Gastroesophageal sphincter (tissue), 4 donors: ENCODE measurements at regions not wholly inside any gene's neighbourhood (a gene's known extent, or its start where the extent isn't known, plus 50 kb on each side); places are given as distances from the start of the nearest gene placed in this dataset.

ENCODE experiments used
- ATAC-seq: fragments of 150-250 bp; one replicate; pipeline ENCODE4 v1.9.1; 2016; ENCODE audit warnings: mild to moderate bottlenecking, moderate library complexity
- H3K27ac ChIP-seq, 4 donors: fragments of 200-600 bp; sonication (generic) in 3 of 4; 1 replicate in 3 of 4; 2 replicates in 1 of 4; pipeline ENCODE4 v1.5.1; 2016 to 2019
- H3K27me3 ChIP-seq: fragments of 200-600 bp; sonication (generic); one replicate; pipeline ENCODE4 v1.5.1; 2019
- H3K36me3 ChIP-seq, 2 donors: fragments of 200-600 bp; sonication (generic); one replicate each; pipeline ENCODE4 v1.5.1; 2019; ENCODE audit warnings: control low read depth in 1 of 2
- H3K4me1 ChIP-seq, 3 donors: fragments of 200-600 bp; sonication (generic); 1 replicate in 2 of 3; 2 replicates in 1 of 3; pipeline ENCODE4 v1.5.1; 2016 to 2019; ENCODE audit warnings: control low read depth in 2 of 3
- H3K4me3 ChIP-seq, 2 donors: fragments of 200-600 bp; sonication (generic); one replicate each; pipeline ENCODE4 v1.5.1; 2019; ENCODE audit warnings: mild to moderate bottlenecking in 1 of 2, moderate library complexity in 1 of 2
- H3K9me3 ChIP-seq, 3 donors: fragments of 200-600 bp; sonication (generic); one replicate each; pipeline ENCODE4 v1.5.1; 2017 to 2019; ENCODE audit warnings: control low read depth in 2 of 3
- EP300 ChIP-seq: sonication (generic); formaldehyde crosslinking; IDR thresholded peaks from one replicate; pipeline ENCODE4 v1.6.1; 2017; ENCODE audit warnings: antibody characterized with exemption, mild to moderate bottlenecking
- POLR2A ChIP-seq, 2 donors: fragments of 450-650 bp; IDR thresholded peaks; one replicate each; pipeline ENCODE4 v1.6.1; 2017; ENCODE audit warnings: antibody characterized with exemption in 2 of 2, mild to moderate bottlenecking in 2 of 2, moderate library complexity in 1 of 2
- POLR2AphosphoS5 ChIP-seq: sonication (generic); formaldehyde crosslinking; IDR thresholded peaks from one replicate; pipeline ENCODE4 v1.6.1; 2017; ENCODE audit warnings: antibody characterized with exemption
- WGBS, 2 donors: methylation state at CpG; one replicate each; pipeline ENCODE4 v1.1.5; 2018; ENCODE audit warnings: low coverage in 1 of 2; 5-methylcytosine and 5-hydroxymethylcytosine counted together
- TF ChIP-seq, protein P1 (sequence below), 4 experiments: fragments of 200-600 bp in 2 of 4; fragments of 450-650 bp in 2 of 4; sonication (generic) in 1 of 4; IDR thresholded peaks; one replicate each; pipeline ENCODE4 v1.5.1; 2017 to 2019; ENCODE audit warnings: antibody characterized with exemption in 4 of 4, mild to moderate bottlenecking in 2 of 4, moderate library complexity in 2 of 4

DNA sequence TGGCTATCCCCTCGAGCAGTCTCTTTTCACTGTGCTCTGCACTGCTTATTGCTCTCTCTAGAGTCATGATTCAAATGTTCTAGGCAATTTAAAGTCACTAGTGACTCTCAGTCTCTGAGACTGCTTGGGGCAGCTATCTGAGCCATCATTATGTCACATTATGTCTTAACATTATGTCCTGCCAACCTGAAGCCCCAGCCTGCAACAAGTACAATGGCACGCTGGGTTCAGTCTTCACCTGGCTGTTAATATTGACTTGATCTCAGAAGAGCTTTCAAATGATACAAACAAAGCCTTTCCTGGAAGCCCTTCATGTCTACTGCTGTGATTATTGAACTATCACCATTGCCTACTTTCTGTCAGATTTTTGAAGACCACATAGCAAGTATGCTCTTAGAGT, 128.1 kb upstream of the GRM7 start:
- Histone ChIP-seq H3K4me1 (no peaks in the 10 kb centered on the region), H3K9me3 (no peaks in the 10 kb centered on the region), H3K36me3 (no peaks in the 10 kb centered on the region), H3K27me3 (no peaks in the 10 kb centered on the region), H3K4me3 (no peak overlapping the region), H3K27ac (no peak overlapping the region)
- 86 to 94% methylated on average over 2 of the region's 2 CpGs for WGBS, 2 donors
- TF ChIP-seq POLR2A (IDR thresholded peaks at IDR 0.05): no peak
- TF ChIP-seq EP300: no peak
- TF ChIP-seq, protein P1, sequence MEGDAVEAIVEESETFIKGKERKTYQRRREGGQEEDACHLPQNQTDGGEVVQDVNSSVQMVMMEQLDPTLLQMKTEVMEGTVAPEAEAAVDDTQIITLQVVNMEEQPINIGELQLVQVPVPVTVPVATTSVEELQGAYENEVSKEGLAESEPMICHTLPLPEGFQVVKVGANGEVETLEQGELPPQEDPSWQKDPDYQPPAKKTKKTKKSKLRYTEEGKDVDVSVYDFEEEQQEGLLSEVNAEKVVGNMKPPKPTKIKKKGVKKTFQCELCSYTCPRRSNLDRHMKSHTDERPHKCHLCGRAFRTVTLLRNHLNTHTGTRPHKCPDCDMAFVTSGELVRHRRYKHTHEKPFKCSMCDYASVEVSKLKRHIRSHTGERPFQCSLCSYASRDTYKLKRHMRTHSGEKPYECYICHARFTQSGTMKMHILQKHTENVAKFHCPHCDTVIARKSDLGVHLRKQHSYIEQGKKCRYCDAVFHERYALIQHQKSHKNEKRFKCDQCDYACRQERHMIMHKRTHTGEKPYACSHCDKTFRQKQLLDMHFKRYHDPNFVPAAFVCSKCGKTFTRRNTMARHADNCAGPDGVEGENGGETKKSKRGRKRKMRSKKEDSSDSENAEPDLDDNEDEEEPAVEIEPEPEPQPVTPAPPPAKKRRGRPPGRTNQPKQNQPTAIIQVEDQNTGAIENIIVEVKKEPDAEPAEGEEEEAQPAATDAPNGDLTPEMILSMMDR (IDR thresholded peaks at IDR 0.05): no peak
- TF ChIP-seq POLR2AphosphoS5: no peak
- no peak for ATAC-seq

DNA sequence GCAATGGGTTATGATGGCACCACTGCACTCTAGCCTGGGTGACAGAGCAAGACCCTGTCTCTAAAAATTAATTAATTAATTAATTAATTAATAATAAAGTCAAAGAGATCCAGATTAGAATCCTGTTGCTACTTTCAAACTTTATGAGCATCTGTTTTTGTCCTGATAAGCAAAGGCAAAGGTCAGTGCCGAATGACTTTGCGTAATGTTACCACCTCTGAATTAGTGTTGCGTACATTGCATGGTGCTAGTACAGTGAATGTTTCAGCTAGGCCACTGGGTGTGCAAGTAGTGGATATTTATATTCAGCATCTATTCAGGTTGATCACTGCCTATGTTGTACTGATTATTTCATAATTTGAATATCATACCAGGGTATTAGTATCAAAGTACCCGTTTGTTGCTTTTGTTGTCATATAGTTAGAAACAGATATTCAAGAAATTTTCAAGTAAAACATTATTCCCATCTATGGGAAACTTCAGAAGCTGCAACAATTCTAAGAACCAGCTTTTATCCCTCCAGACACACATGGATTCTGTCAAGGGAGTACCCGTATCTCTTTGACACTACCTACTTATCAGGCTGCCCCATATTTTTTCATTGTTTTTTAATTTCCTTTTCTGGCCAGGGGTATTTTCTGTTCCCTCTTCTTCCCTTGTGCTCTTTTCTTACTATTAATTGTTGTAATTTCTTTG, 127.1 kb upstream of the GRM7 start:
- no peaks in the 10 kb centered on the region for H3K9me3 ChIP-seq
- no peak overlapping the region for H3K4me3 ChIP-seq
- no peaks in the 10 kb centered on the region for H3K36me3 ChIP-seq
- H3K27me3 ChIP-seq: no peaks in the 10 kb centered on the region
- TF ChIP-seq, protein P1 (IDR thresholded peaks at IDR 0.05): no peak
- TF ChIP-seq EP300 (no peak), POLR2A (IDR thresholded peaks at IDR 0.05) (no peak), POLR2AphosphoS5 (no peak)
- WGBS, 2 donors: 85 to 88% methylated on average over 5 of the region's 5 CpGs
- no peaks in the 10 kb centered on the region for H3K4me1 ChIP-seq
- no peak for ATAC-seq
- H3K27ac ChIP-seq: no peak overlapping the region

DNA sequence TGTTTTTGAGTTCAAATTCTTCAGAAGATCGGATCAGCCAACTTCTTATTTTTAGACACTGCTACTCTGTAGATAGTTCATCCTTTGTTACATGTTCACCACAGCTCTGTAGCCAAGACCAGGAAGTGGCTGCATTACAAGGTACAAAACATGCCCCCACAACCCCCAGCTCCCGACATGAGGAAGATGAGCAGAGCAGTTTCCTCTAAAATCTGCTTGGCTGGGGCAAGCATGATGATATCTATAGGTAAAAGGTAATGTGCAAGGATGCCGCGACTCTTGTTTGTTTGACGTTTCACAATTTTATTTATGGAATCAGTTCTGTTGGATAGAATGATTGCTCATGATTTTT, 126.5 kb upstream of the GRM7 start:
- Histone ChIP-seq H3K36me3 (no peaks in the 10 kb centered on the region), H3K27ac (no peak overlapping the region), H3K4me1 (no peaks in the 10 kb centered on the region), H3K9me3 (no peaks in the 10 kb centered on the region), H3K27me3 (no peaks in the 10 kb centered on the region), H3K4me3 (no peak overlapping the region)
- WGBS, 2 donors: 87% methylated on average over 4 to 5 of the region's 5 CpGs
- no peak for TF ChIP-seq EP300
- no peak for ATAC-seq

DNA sequence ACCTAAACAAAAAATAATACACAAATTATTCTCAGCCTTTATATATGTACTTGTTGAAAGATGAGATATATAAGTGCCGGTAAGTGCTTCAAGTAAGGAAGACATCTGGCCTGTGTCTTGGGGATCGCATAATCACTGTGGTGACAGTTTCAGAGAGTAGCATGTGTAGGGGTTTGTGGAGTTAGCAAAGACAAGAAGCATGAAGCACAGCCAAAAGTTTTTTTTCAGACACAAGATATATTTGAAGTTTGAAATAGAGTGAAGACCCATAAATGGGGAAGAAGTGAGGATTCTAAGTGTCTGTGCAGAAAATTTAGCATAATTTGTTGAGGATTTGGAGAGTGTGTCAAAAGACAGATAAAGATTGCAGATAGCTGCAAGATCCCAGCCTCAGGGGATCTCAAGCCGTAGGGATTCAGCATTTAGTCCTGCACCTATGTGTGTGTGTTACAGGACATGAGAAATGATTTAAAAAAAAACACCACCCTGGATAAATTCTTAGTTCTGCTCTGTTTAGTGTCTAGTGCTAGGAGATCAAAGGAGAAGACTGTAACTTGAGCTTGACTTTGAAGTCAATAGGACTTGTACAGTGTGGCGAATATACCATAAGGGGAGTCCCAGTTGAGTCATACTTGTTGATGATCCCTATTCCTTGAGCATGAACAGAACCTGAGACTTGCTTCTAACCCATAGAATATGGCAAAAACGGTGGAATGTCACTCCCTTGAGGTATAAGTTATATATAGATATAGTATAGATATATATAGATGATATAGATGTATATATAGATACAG, 123.9 kb upstream of the GRM7 start:
- no peak for ATAC-seq
- 34 to 56% methylated on average over 5 of the region's 5 CpGs for WGBS, 2 donors

DNA sequence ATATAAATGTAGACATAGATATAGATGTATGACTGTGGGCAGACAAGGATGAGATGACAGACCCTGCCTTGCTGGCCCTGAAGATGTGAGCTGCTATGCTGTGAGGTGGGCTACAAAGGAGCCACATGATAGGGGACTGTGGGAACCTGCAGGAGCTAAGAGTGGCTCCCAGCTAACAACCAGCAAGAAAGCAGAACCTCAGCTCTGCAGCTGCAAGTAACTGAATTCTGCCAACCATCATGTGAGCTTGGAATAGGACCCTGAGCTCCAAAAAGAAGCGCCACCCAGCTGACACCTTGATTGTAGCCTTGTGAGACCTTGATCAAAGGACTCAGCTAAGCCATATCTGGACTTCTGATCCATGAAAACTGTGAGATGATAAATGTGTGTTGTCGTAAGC, 123.3 kb upstream of the GRM7 start:
- no peak for ATAC-seq
- Histone ChIP-seq H3K27ac (no peak overlapping the region), H3K36me3 (no peaks in the 10 kb centered on the region), H3K4me1 (no peaks in the 10 kb centered on the region), H3K27me3 (no peaks in the 10 kb centered on the region), H3K9me3 (no peaks in the 10 kb centered on the region), H3K4me3 (no peak overlapping the region)
- TF ChIP-seq EP300 (no peak), POLR2AphosphoS5 (no peak), POLR2A (IDR thresholded peaks at IDR 0.05) (no peak)
- TF ChIP-seq, protein P1 (IDR thresholded peaks at IDR 0.05): no peak
- 97 to 100% methylated on average over 2 of the region's 2 CpGs for WGBS, 2 donors

More for the DNA sequence above, 123.9 kb upstream of the GRM7 start:
- TF ChIP-seq, protein P1 (IDR thresholded peaks at IDR 0.05): no peak
- TF ChIP-seq POLR2A (IDR thresholded peaks at IDR 0.05): no peak
- no peak for TF ChIP-seq POLR2AphosphoS5
- no peak for TF ChIP-seq EP300
- no peaks in the 10 kb centered on the region for H3K9me3 ChIP-seq
- no peak overlapping the region for H3K27ac ChIP-seq
- no peaks in the 10 kb centered on the region for H3K4me1 ChIP-seq
- no peaks in the 10 kb centered on the region for H3K27me3 ChIP-seq
- H3K36me3 ChIP-seq: no peaks in the 10 kb centered on the region
- H3K4me3 ChIP-seq: no peak overlapping the region
